Astrocyte (in vitro differentiated cells and primary cell): ENCODE measurements at regions not wholly inside any gene's neighbourhood (a gene's known extent, or its start where the extent isn't known, plus 50 kb on each side); places are given as distances from the start of the nearest gene placed in this dataset.

Experiments used
- CTCF ChIP-seq: IDR thresholded peaks from 2 replicates; pipeline ENCODE4 v1.5.1; 2011; ENCODE audit warnings: low read depth, mild to moderate bottlenecking, inconsistent platforms, low read length, moderate library complexity; ENCODE audit not compliant: insufficient read depth
- EZH2 ChIP-seq: IDR thresholded peaks from 2 replicates; pipeline ENCODE4 v1.6.1; 2012; ENCODE audit warnings: mild to moderate bottlenecking, low read length, inconsistent platforms; ENCODE audit not compliant: insufficient read depth

DNA sequence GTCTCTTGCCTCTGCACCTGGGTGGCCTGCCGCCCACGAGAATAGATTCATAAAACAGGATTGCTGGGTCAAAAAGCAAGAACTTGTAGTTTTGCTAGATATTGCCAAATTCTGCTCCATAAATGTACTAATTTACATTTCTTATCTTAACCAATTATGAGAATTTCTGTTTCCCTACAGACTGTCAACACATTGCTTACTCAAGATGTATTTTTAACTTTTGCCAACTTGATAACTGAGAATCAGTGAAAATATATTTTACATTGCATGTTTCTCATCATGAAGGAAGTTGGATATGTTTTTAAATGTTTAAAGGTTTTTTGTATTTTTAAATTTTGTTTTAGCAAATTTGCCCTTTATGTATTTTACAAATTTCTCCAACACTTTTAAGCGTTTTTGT lies 664.8 kb downstream of the MMUT start:
- TF ChIP-seq CTCF: no peak
- no peak for TF ChIP-seq EZH2
